HFF-Myc (cell line): ENCODE measurements at regions not wholly inside any gene's neighbourhood (a gene's known extent, or its start where the extent isn't known, plus 50 kb on each side); places are given as distances from the start of the nearest gene placed in this dataset.

Experiments
- DNase-seq: peaks from one replicate; pipeline ENCODE4 v3.0.0-alpha.2; 2011; ENCODE audit warnings: low read depth; ENCODE audit errors: extremely low read depth
- H3K4me3 ChIP-seq: replicated peaks from 2 replicates; pipeline ENCODE4 v1.5.1; 2011; ENCODE audit warnings: low read depth, mild to moderate bottlenecking, control low read depth, low read length
- CTCF ChIP-seq: IDR thresholded peaks from 2 replicates; pipeline ENCODE4 v1.5.1; 2012; ENCODE audit warnings: mild to moderate bottlenecking, low read depth, low read length, control low read depth; ENCODE audit errors: missing control alignments

GRCh38 chr13:67367399-67367798, 137.3 kb upstream of the PCDH9 start:
- no peak for DNase-seq
- no peak for TF ChIP-seq CTCF
- no peak overlapping the region for H3K4me3 ChIP-seq

- no peak for DNase-seq
- no peak overlapping the region for H3K4me3 ChIP-seq
- no peak for TF ChIP-seq CTCF
Observed at GRCh38 chr13:67366533-67366932, 136.4 kb upstream of the PCDH9 start.

GRCh38 chr13:67355812-67356476, 125.8 kb upstream of the PCDH9 start:
- TF ChIP-seq CTCF, result no peak
- H3K4me3 ChIP-seq, result no peak overlapping the region
- no peak for DNase-seq

- no peak for TF ChIP-seq CTCF
- H3K4me3 ChIP-seq, result no peak overlapping the region
- no peak for DNase-seq
Observed at GRCh38 chr13:67353941-67354340, 123.8 kb upstream of the PCDH9 start.

- no peak overlapping the region for H3K4me3 ChIP-seq
- TF ChIP-seq CTCF, result no peak
- DNase-seq, result no peak
Observed at GRCh38 chr13:67353031-67353430, 122.9 kb upstream of the PCDH9 start.

- no peak for DNase-seq
- no peak overlapping the region for H3K4me3 ChIP-seq
- TF ChIP-seq CTCF, result no peak
Observed at GRCh38 chr13:67351909-67352308, 121.8 kb upstream of the PCDH9 start.

GRCh38 chr13:67351114-67351513, 121.0 kb upstream of the PCDH9 start:
- DNase-seq, result no peak
- TF ChIP-seq CTCF, result no peak
- no peak overlapping the region for H3K4me3 ChIP-seq
